T-helper 1 cell treated with Interleukin-12 subunit alpha and Interleukin-12 subunit beta and Interleukin-4 antibody, amounts not matched to agents 30 μg/mL and 1 μg/mL, for 36 hours (primary cell): ENCODE measurements at regions not wholly inside any gene's neighbourhood (a gene's known extent, or its start where the extent isn't known, plus 50 kb on each side); places are given as distances from the start of the nearest gene placed in this dataset.

ENCODE experiments used
- H3K27ac Mint-ChIP-seq: one replicate; pipeline ENCODE4 v1.8.0; 2021; ENCODE audit warnings: mild to moderate bottlenecking, mixed read lengths
- H3K27me3 Mint-ChIP-seq: one replicate; pipeline ENCODE4 v1.8.0; 2021; ENCODE audit warnings: low read depth, mixed read lengths
- H3K36me3 Mint-ChIP-seq: one replicate; pipeline ENCODE4 v1.8.0; 2021; ENCODE audit warnings: low read depth, mixed read lengths
- H3K4me1 Mint-ChIP-seq: one replicate; pipeline ENCODE4 v1.8.0; 2021; ENCODE audit warnings: low read depth, mixed read lengths
- H3K4me3 Mint-ChIP-seq: one replicate; pipeline ENCODE4 v1.8.0; 2021; ENCODE audit warnings: mild to moderate bottlenecking, moderate library complexity, mixed read lengths
- H3K9me3 Mint-ChIP-seq: one replicate; pipeline ENCODE4 v1.8.0; 2021; ENCODE audit warnings: mixed read lengths

GRCh38 chr13:34776390-34776981 is 165.6 kb upstream of the NBEA start:
- no peak overlapping the region for H3K4me3 Mint-ChIP-seq
- no peak overlapping the region for H3K27ac Mint-ChIP-seq
- H3K4me1 Mint-ChIP-seq = no peaks in the 10 kb centered on the region
- H3K36me3 Mint-ChIP-seq = no peaks in the 10 kb centered on the region
- H3K27me3 Mint-ChIP-seq = no peaks in the 10 kb centered on the region
- no peaks in the 10 kb centered on the region for H3K9me3 Mint-ChIP-seq

GRCh38 chr13:34777089-34777913 is 164.8 kb upstream of the NBEA start:
- Mint-ChIP-seq H3K4me3 (no peak overlapping the region), H3K36me3 (no peaks in the 10 kb centered on the region), H3K27me3 (no peaks in the 10 kb centered on the region), H3K27ac (no peak overlapping the region), H3K9me3 (peaks cover 4% of the 10 kb centered on the region), H3K4me1 (no peaks in the 10 kb centered on the region)

- Mint-ChIP-seq H3K27ac (no peak overlapping the region), H3K4me3 (no peak overlapping the region), H3K4me1 (no peaks in the 10 kb centered on the region), H3K9me3 (peaks cover 4% of the 10 kb centered on the region), H3K36me3 (no peaks in the 10 kb centered on the region), H3K27me3 (no peaks in the 10 kb centered on the region)
Observed at GRCh38 chr13:34777914-34778303, 164.2 kb upstream of the NBEA start.

GRCh38 chr13:34779171-34779570 is 162.9 kb upstream of the NBEA start:
- peaks cover 4% of the 10 kb centered on the region for H3K9me3 Mint-ChIP-seq
- H3K27me3 Mint-ChIP-seq = no peaks in the 10 kb centered on the region
- H3K4me1 Mint-ChIP-seq = no peaks in the 10 kb centered on the region
- no peak overlapping the region for H3K4me3 Mint-ChIP-seq
- no peak overlapping the region for H3K27ac Mint-ChIP-seq
- no peaks in the 10 kb centered on the region for H3K36me3 Mint-ChIP-seq

GRCh38 chr13:34793301-34793700 is 148.8 kb upstream of the NBEA start:
- no peaks in the 10 kb centered on the region for H3K27me3 Mint-ChIP-seq
- H3K9me3 Mint-ChIP-seq = peaks cover 4% of the 10 kb centered on the region
- no peaks in the 10 kb centered on the region for H3K36me3 Mint-ChIP-seq
- no peak overlapping the region for H3K4me3 Mint-ChIP-seq
- H3K27ac Mint-ChIP-seq = no peak overlapping the region
- H3K4me1 Mint-ChIP-seq = no peaks in the 10 kb centered on the region

- Mint-ChIP-seq H3K36me3 (no peaks in the 10 kb centered on the region), H3K4me3 (no peak overlapping the region), H3K9me3 (peaks cover 9% of the 10 kb centered on the region), H3K27me3 (no peaks in the 10 kb centered on the region), H3K27ac (no peak overlapping the region), H3K4me1 (no peaks in the 10 kb centered on the region)
Observed at GRCh38 chr13:34803756-34804155, 138.3 kb upstream of the NBEA start.

- Mint-ChIP-seq H3K27me3 (no peaks in the 10 kb centered on the region), H3K27ac (no peak overlapping the region), H3K9me3 (peaks cover 9% of the 10 kb centered on the region), H3K36me3 (no peaks in the 10 kb centered on the region), H3K4me3 (no peak overlapping the region), H3K4me1 (no peaks in the 10 kb centered on the region)
Observed at GRCh38 chr13:34805347-34805746, 136.7 kb upstream of the NBEA start.

- no peak overlapping the region for H3K27ac Mint-ChIP-seq
- no peak overlapping the region for H3K4me3 Mint-ChIP-seq
- H3K36me3 Mint-ChIP-seq = no peaks in the 10 kb centered on the region
- no peaks in the 10 kb centered on the region for H3K27me3 Mint-ChIP-seq
- peaks cover 25% of the 10 kb centered on the region for H3K9me3 Mint-ChIP-seq
- no peaks in the 10 kb centered on the region for H3K4me1 Mint-ChIP-seq
Observed at GRCh38 chr13:34808649-34809048, 133.4 kb upstream of the NBEA start.

- no peak overlapping the region for H3K4me3 Mint-ChIP-seq
- H3K36me3 Mint-ChIP-seq = no peaks in the 10 kb centered on the region
- H3K27me3 Mint-ChIP-seq = no peaks in the 10 kb centered on the region
- no peaks in the 10 kb centered on the region for H3K4me1 Mint-ChIP-seq
- peaks cover 29% of the 10 kb centered on the region for H3K9me3 Mint-ChIP-seq
- H3K27ac Mint-ChIP-seq = no peak overlapping the region
Observed at GRCh38 chr13:34810996-34811395, 131.1 kb upstream of the NBEA start.

GRCh38 chr13:34815526-34815925 is 126.5 kb upstream of the NBEA start:
- no peaks in the 10 kb centered on the region for H3K4me1 Mint-ChIP-seq
- H3K36me3 Mint-ChIP-seq = no peaks in the 10 kb centered on the region
- no peak overlapping the region for H3K4me3 Mint-ChIP-seq
- H3K27ac Mint-ChIP-seq = no peak overlapping the region
- H3K27me3 Mint-ChIP-seq = no peaks in the 10 kb centered on the region
- H3K9me3 Mint-ChIP-seq = peaks cover 29% of the 10 kb centered on the region

GRCh38 chr13:34816245-34816884 is 125.7 kb upstream of the NBEA start:
- no peaks in the 10 kb centered on the region for H3K4me1 Mint-ChIP-seq
- no peak overlapping the region for H3K27ac Mint-ChIP-seq
- H3K4me3 Mint-ChIP-seq = no peak overlapping the region
- H3K9me3 Mint-ChIP-seq = peaks cover 24% of the 10 kb centered on the region
- no peaks in the 10 kb centered on the region for H3K27me3 Mint-ChIP-seq
- H3K36me3 Mint-ChIP-seq = no peaks in the 10 kb centered on the region

GRCh38 chr13:34816908-34817665 is 125.0 kb upstream of the NBEA start:
- Mint-ChIP-seq H3K36me3 (no peaks in the 10 kb centered on the region), H3K4me1 (no peaks in the 10 kb centered on the region), H3K4me3 (no peak overlapping the region), H3K27ac (no peak overlapping the region), H3K9me3 (peaks cover 17% of the 10 kb centered on the region), H3K27me3 (no peaks in the 10 kb centered on the region)

GRCh38 chr13:34822650-34823049 is 119.4 kb upstream of the NBEA start:
- Mint-ChIP-seq H3K4me1 (no peaks in the 10 kb centered on the region), H3K36me3 (no peaks in the 10 kb centered on the region), H3K4me3 (no peak overlapping the region), H3K27ac (no peak overlapping the region), H3K9me3 (no peaks in the 10 kb centered on the region), H3K27me3 (no peaks in the 10 kb centered on the region)

GRCh38 chr13:34826432-34826831 is 115.6 kb upstream of the NBEA start:
- Mint-ChIP-seq H3K27ac (no peak overlapping the region), H3K4me3 (no peak overlapping the region), H3K36me3 (no peaks in the 10 kb centered on the region), H3K27me3 (no peaks in the 10 kb centered on the region), H3K4me1 (no peaks in the 10 kb centered on the region), H3K9me3 (no peaks in the 10 kb centered on the region)
